H1 (cell line): ENCODE measurements at regions not wholly inside any gene's neighbourhood (a gene's known extent, or its start where the extent isn't known, plus 50 kb on each side); places are given as distances from the start of the nearest gene placed in this dataset.

Experiments used
- CEBPB ChIP-seq: IDR thresholded peaks from 2 replicates; pipeline ENCODE4 v1.6.1; 2012; ENCODE audit warnings: low read depth, low read length
- CHD1 ChIP-seq: IDR thresholded peaks from 2 replicates; pipeline ENCODE4 v1.6.1; 2012; ENCODE audit warnings: low read depth, low read length, improper control_type of control experiment
- JUND ChIP-seq: IDR thresholded peaks from 2 replicates; pipeline ENCODE4 v1.6.1; 2011; ENCODE audit warnings: mild to moderate bottlenecking, improper control_type of control experiment, low read length
- POLR2A ChIP-seq, 2 experiments: IDR thresholded peaks; 1 replicate in 1 of 2; 2 replicates in 1 of 2; pipeline ENCODE4 v1.6.1; 2011; ENCODE audit warnings: low read depth in 2 of 2, low read length in 2 of 2, mild to moderate bottlenecking in 2 of 2; ENCODE audit errors: control extremely low read depth in 1 of 2
- POLR2AphosphoS5 ChIP-seq: IDR thresholded peaks from 2 replicates; pipeline ENCODE4 v1.6.1; 2011; ENCODE audit warnings: low read depth, low read length
- RAD21 ChIP-seq, 2 experiments: IDR thresholded peaks in 1 of 2; conservative IDR thresholded peaks in 1 of 2; 2 replicates each; pipeline ENCODE4 v1.6.1; 2011; ENCODE audit warnings: low read depth in 2 of 2, low read length in 2 of 2, improper control_type of control experiment in 1 of 2, inconsistent platforms in 1 of 2, mild to moderate bottlenecking in 1 of 2, moderate library complexity in 1 of 2
- SIRT6 ChIP-seq: IDR thresholded peaks from one replicate; pipeline ENCODE4 v1.7.1; 2012; ENCODE audit warnings: low read length, inconsistent platforms

DNA sequence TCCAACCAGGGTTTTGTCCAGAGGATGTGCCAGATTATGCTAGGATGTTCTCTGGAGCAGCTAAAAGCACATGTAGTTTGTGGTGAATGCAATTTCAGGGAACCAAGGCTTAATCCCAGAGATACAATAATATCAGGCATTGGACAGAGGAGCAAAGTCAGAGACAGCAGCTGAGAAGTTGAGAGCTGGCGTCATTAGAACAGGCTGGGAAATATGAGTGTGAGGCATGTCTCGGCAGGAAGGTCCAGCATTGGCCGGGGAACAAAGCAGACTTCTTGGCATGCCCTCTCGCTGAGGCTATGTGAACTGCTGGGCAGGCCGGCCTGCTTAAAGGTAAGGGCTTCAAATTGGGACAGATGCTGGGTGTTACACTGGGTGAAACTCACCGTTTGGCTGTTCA is 125.4 kb downstream of the CAND1 start:
- no peak for TF ChIP-seq JUND
- no peak for TF ChIP-seq CEBPB
- no peak for TF ChIP-seq CHD1
- TF ChIP-seq POLR2AphosphoS5: no peak
- no peak for TF ChIP-seq RAD21 (IDR thresholded peaks at IDR 0.05 in 1 of 2, conservative IDR thresholded peaks at IDR 0.05 in 1 of 2; ENCODE audit: low read depth in 2 of 2, low read length in 2 of 2)
- TF ChIP-seq SIRT6: no peak
- TF ChIP-seq POLR2A (IDR thresholded peaks at IDR 0.05; ENCODE audit: control extremely low read depth in 1 of 2, low read depth in 2 of 2, low read length in 2 of 2): no peak
